ENCODE measurements at regions not wholly inside any gene's neighbourhood (a gene's known extent, or its start where the extent isn't known, plus 50 kb on each side); places are given as distances from the start of the nearest gene placed in this dataset.
A peak's percentile ranks its signal among the peaks of the same experiment; 100 is the strongest.

- no peak for DNase-seq
Observed at GRCh38 chr3:162138509-162138908, 641.9 kb downstream of the OTOL1 start.

GRCh38 chr3:162139841-162140240 lies 643.2 kb downstream of the OTOL1 start:
- no peak for DNase-seq

DNA sequence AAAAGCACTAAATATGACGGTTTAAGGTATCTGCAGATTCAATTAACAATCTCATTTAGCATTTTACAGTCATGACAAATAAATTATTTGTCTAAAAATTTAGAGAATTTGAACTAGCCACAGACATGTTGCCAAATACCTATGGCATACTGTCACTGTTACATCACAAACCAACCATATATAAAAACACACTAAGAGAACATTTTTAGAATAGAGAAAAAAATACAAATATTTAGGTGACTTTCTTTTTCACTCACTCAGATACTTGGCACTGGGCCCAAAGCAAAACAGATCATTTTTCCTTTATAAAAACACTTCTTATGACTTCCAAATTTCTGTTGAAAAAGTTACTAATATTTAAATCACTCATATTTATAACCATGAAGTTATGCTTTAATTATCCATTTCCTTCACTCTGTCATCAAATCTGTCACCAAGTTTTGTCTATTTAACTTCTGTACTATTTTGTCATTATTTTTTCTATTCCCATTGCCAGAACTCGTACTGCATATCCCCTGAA lies 644.7 kb downstream of the OTOL1 start:
- peak; percentile 12 for DNase-seq

DNA sequence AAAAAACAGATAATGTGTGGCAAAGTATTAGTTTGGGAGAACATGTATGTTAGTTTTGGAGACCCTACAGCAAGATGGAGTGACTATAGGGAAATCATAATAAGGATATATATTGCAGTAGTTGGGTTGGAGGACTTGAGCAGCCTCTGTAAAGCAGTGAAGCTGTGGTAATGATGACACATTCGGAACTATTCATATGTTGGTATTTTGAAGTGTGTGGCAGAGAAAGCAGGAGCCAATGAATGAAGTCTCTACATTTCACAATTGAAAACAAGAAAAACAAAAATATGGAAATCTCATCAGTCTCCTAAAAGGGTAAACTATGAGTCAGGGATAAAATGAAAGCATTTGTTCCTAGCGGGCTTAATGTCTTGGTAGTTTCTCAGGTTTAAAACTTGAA lies 645.9 kb downstream of the OTOL1 start:
- peak; percentile 26 for DNase-seq

DNA sequence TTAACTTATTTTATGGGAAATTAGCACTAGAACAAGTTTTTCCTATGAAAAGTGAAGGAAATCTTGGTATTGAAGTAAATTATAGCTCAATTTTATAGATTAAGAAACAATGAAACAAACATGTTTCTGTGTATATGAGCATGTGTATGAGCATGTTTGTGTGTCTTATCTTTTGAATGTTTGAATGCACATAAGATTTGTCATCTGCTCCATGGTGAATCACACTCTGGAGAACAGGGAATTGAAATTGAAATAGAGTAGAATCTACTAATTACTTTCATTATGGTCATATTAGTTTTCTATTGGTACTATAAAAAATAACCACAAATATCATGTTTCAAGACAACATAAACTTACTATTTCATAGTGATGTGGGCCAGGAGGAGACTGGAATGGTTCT lies 646.6 kb downstream of the OTOL1 start:
- no peak for DNase-seq

GRCh38 chr3:162147996-162148395 lies 651.4 kb downstream of the OTOL1 start:
- DNase-seq = no peak

GRCh38 chr3:162150790-162151189 lies 654.2 kb downstream of the OTOL1 start:
- no peak for DNase-seq

DNA sequence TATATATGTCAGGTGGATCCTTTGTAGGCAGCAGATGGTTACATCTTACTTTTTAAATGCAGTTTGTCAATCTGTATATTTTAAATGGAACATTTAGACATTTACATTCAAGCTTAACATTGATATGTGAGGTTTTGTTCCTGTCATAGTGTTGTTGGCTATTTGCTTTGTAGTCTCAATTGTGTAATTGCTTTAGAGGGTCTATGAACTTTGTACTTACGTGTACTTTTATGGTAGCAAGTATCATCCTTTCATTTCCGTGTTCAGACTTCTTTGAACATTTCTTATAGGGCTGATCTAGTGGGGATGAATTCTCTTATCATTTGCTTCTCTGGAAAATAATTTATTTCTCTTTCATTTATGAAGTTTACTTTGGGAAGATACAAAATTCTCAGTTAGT lies 656.0 kb downstream of the OTOL1 start:
- DNase-seq = no peak

DNA sequence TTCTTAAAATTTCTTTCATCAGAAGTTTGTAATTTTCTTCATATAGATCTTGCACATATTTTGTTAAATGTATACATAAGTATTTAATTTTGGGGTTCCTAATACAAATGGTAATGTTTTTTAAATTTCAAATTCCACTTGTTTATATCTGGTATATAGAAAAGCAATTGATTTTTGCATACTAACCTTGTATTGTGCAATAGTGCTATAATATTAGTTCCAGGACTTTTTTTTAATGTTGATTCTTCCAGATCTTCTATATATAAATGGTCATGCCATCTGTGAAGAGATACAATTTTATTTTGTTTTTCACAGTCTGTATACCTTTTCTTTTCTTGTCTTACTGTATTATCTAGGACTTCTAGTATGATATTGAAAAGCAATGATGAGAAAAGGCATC lies 665.0 kb downstream of the OTOL1 start:
- no peak for DNase-seq

DNA sequence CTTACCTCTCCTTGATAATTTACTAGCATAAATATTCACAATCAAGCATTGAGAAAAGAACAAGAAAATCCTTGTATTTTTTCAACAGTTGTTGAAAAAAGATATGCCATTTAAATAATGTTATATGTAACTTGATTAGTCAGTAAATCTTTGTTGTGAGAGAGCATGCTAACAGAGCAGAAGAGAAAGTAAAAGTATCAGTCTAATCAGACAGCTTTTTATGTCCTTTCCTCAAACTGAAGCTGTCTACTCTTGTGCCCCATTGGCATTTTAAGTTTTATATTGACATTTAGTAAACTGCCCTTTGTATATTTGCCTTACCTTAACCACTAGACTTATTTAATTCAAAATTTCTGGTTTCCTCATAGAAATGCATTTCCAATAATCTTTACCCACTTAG lies 668.7 kb downstream of the OTOL1 start:
- DNase-seq = no peak

- DNase-seq = no peak
Observed at GRCh38 chr3:162166543-162166942, 669.9 kb downstream of the OTOL1 start.

- DNase-seq = no peak
Observed at GRCh38 chr3:162168715-162169114, 672.1 kb downstream of the OTOL1 start.

GRCh38 chr3:162170581-162170980 lies 674.0 kb downstream of the OTOL1 start:
- no peak for DNase-seq

- no peak for DNase-seq
Observed at GRCh38 chr3:162171970-162172369, 675.4 kb downstream of the OTOL1 start.

DNA sequence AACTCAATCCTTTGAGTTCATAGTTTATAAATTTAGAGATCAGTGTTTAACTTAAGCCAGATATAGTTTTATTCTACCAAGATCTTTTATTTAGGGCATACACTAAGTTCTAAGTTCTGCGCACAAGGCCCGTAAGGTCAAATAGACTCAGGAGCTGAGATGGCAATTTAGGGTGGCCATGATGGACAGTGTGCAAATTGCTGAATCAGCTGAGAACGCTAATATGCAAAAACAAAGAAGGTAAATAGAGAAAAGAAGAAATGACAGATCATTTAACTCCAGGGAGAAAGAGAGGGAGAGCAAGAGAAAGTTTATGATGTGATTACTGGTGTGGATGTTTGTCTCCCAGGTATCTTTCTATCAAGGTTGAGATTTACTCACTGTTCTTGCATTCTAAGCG lies 678.5 kb downstream of the OTOL1 start:
- no peak for DNase-seq

- DNase-seq = no peak
Observed at GRCh38 chr3:162175878-162176277, 679.3 kb downstream of the OTOL1 start.

GRCh38 chr3:162183440-162183839 lies 686.8 kb downstream of the OTOL1 start:
- no peak for DNase-seq

- no peak for DNase-seq
Observed at GRCh38 chr3:162192340-162193029, 695.9 kb downstream of the OTOL1 start.

DNA sequence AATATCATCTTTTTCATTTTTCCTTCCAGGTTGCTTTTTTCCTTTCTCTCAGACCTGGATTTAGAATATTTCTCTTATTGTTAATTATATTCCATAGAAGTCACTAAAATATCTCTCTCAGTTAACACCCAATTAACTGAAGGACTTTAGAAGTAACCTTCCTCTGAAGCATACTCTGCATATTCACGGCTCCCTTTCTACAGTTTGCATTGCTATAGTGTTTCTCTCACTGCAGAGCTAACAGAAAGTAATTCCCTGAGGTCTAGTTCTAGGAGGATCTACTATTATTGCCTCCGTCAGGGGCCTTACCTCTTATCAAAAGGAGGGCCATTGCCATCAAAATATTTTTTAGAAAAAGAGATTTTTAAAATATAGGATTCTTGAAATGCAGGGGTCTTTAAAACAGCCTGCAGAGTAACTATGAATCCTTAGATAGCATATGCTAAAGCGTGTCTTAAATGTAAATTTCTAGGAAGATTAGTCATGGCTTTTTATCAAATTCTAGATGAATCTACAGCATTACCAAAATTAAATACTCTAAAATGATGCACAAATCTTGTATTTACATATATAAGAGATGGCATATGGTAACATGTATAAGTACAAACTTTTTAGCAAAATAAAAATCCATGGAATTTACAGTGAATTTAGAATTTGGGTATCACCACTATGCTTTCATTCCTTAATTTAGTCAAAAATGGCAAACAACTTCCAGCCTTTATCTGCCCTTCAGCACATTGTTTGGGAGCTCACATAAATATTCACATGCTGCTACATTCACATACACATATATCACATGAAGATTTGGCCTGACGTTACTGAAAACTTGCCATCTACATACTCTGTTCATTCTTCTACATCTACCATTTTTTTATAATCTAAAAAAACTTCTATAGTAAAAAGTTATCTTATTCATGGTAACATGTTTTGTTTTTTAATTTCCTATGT lies 696.8 kb downstream of the OTOL1 start:
- DNase-seq = no peak

DNA sequence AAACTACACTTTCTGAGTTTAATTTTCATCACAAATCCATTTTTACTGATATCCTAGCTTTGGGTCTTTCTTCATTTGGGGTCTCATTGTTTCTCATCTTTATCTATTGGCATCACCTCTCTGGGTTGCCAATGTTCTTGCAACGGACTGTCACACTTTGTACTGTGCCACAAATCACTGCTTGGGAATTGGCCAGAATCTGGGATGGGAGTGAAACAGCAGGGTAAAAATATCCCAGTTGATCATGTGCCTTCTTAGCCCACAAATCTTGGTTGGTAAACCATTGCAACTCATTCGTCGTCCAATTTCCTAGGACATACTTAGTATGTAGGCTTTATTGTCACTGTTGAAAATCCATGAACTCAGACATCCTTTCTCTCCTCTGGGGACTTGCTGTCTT lies 698.5 kb downstream of the OTOL1 start:
- DNase-seq = no peak

- no peak for DNase-seq
Observed at GRCh38 chr3:162196964-162197363, 700.4 kb downstream of the OTOL1 start.

GRCh38 chr3:162200836-162201235 lies 704.2 kb downstream of the OTOL1 start:
- no peak for DNase-seq

DNA sequence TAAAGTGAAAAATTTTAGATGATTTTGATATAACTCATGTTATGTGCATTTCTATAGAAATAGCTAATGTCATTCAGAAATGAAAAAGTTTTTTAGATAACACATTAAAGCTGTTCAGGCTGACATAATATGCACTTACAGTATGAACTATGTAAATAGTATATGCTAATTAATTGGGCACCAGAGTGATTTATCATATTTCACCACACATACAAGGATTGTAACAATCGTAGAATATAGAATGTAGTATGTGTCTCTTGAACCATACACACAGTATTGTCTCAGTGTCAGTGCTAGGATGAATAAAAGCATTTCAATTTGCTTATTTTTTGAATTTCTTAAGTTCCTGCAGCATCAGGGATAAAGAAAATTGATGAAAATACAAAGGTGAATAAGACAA lies 710.0 kb downstream of the OTOL1 start:
- DNase-seq = no peak

DNA sequence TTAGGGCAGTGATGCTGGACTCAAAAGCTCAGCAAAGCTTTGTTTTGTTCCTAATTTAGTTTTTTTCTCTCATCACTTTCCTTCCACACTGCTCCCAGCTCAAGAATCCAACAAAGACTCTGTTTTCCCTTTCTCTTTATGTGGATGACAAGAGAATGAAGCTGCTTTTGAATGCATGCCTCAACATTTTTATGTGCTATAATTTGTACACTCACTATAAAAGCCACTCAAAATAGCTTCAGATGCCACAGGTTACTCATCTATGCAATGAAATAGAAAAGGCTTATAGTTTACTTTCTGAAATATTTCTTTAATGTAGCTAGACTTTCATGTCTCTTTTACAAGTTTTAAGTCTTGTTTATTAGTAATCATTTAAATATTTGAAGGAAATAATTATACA lies 714.9 kb downstream of the OTOL1 start:
- DNase-seq = no peak
